Neural progenitor cell (in vitro differentiated cells): ENCODE measurements at regions not wholly inside any gene's neighbourhood (a gene's known extent, or its start where the extent isn't known, plus 50 kb on each side); places are given as distances from the start of the nearest gene placed in this dataset.
A peak's percentile ranks its signal among the peaks of the same experiment; 100 is the strongest.

Experiments
- DNase-seq: peaks from one replicate; pipeline ENCODE4 v3.0.0-alpha.2; 2016; ENCODE audit warnings: low spot score
- H2AFZ ChIP-seq: fragments of 200-600 bp; sonication (generic); replicated peaks from 2 replicates; pipeline ENCODE4 v1.6.1; 2016; ENCODE audit warnings: antibody characterized with exemption
- H3F3A ChIP-seq: fragments of 200-600 bp; sonication (generic); 2 replicates; pipeline ENCODE4 v1.6.1; 2016; ENCODE audit warnings: antibody characterized with exemption, low read depth
- H3K27ac ChIP-seq: fragments of 200-600 bp; sonication (generic); 2 replicates; pipeline ENCODE4 v1.5.1; 2016; ENCODE audit warnings: mild to moderate bottlenecking
- H3K27me3 ChIP-seq: fragments of 200-600 bp; sonication (generic); 2 replicates; pipeline ENCODE4 v1.6.1; 2016; ENCODE audit warnings: mild to moderate bottlenecking, moderate library complexity
- H3K36me3 ChIP-seq: fragments of 200-600 bp; sonication (generic); 2 replicates; pipeline ENCODE4 v1.5.1; 2016
- H3K4me1 ChIP-seq: fragments of 200-600 bp; sonication (generic); 2 replicates; pipeline ENCODE4 v1.6.1; 2016; ENCODE audit warnings: mixed run types
- H3K4me2 ChIP-seq: fragments of 200-600 bp; sonication (generic); 2 replicates; pipeline ENCODE4 v1.6.1; 2016
- H3K4me3 ChIP-seq: fragments of 200-600 bp; sonication (generic); 2 replicates; pipeline ENCODE4 v1.5.1; 2016
- H3K79me2 ChIP-seq: fragments of 200-600 bp; sonication (generic); 2 replicates; pipeline ENCODE4 v1.6.1; 2016; ENCODE audit warnings: low read depth
- H3K9ac ChIP-seq: fragments of 200-600 bp; sonication (generic); 2 replicates; pipeline ENCODE4 v1.6.1; 2016
- H3K9me3 ChIP-seq: fragments of 200-600 bp; sonication (generic); 2 replicates; pipeline ENCODE4 v1.5.1; 2016; ENCODE audit warnings: low read depth
- H4K20me1 ChIP-seq: fragments of 200-600 bp; sonication (generic); 2 replicates; pipeline ENCODE4 v1.6.1; 2016; ENCODE audit warnings: low read depth
- H3K27ac Mint-ChIP-seq: 3 replicates; pipeline ENCODE4 v1.8.0; 2021; ENCODE audit warnings: mixed read lengths
- H3K27me3 Mint-ChIP-seq: 2 replicates; pipeline ENCODE4 v1.8.0; 2022; ENCODE audit warnings: low read depth, mild to moderate bottlenecking, inconsistent platforms, moderate library complexity, mixed read lengths; ENCODE audit not compliant: insufficient read depth
- H3K36me3 Mint-ChIP-seq: 3 replicates; pipeline ENCODE4 v1.8.0; 2021; ENCODE audit warnings: mixed read lengths
- H3K4me1 Mint-ChIP-seq: 3 replicates; pipeline ENCODE4 v1.8.0; 2021; ENCODE audit warnings: mixed read lengths
- H3K4me3 Mint-ChIP-seq: 3 replicates; pipeline ENCODE4 v1.8.0; 2021; ENCODE audit warnings: mild to moderate bottlenecking, moderate library complexity, mixed read lengths
- H3K9me3 Mint-ChIP-seq: 3 replicates; pipeline ENCODE4 v1.8.0; 2020; ENCODE audit warnings: mixed read lengths
- EZH2 ChIP-seq: fragments of 200-600 bp; sonication (generic); IDR thresholded peaks from 2 replicates; pipeline ENCODE4 v1.6.1; 2017; ENCODE audit warnings: antibody characterized with exemption, mild to moderate bottlenecking, moderate library complexity
- EZH2phosphoT487 ChIP-seq: fragments of 200-600 bp; sonication (generic); IDR thresholded peaks from 2 replicates; pipeline ENCODE4 v1.6.1; 2017; ENCODE audit warnings: antibody characterized with exemption
- TF ChIP-seq, protein P1 (sequence below): fragments of 200-600 bp; sonication (generic); IDR thresholded peaks from 2 replicates; pipeline ENCODE4 v1.5.1; 2017; ENCODE audit warnings: antibody characterized with exemption, mild to moderate bottlenecking

DNA sequence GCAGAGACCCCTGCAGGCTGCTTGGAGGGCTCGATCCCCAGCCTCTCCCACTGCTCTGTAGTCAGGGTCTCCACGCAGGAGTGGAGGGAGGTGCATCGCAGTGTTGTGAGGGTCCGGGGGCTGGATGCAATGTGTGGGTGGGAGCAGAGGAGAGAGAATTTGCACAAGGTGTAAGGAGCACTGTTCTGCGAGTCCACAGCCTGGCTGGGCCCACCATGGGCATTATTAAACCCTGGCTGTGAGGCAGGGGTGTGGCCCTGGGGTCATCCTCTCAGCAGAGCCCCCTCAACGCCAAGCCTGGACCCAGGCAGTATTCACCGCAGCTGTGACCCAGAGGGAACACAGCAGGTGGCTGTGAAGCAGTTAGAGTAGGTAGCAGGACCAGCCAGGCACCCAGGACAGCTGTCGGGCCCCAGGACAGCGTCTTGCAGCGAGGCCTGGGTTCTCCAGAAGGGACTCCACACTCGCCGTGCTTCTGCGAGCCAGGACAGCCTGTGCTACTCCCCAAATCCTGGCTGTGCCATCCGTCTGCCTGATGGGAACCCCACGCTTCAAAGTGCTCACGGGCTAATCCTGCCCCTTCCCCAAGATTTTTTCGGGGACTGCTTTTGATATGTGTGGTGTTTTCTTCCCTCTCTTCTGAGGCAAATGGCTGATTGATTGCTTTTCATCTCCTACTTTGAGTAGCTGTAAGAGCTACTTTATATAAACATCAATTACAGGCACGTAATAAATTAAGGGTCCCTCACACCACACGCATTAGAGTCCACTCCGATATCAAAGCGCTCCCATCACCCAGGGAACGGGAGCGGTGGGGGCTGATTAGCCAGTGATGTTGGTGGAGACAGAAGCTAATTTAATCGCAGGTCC lies 100.9 kb upstream of the GSE1 start:
- Histone ChIP-seq H3K4me2 (no peak overlapping the region), H2AFZ (no peak overlapping the region), H3K27me3 (no peaks in the 10 kb centered on the region), H3K79me2 (no peaks in the 10 kb centered on the region), H4K20me1 (no peaks in the 10 kb centered on the region), H3K9ac (no peak overlapping the region), H3F3A (peaks cover 3% of the 10 kb centered on the region), H3K9me3 (no peaks in the 10 kb centered on the region), H3K4me3 (no peak overlapping the region), H3K36me3 (no peaks in the 10 kb centered on the region), H3K27ac (no peak overlapping the region), H3K4me1 (peaks cover 50% of the 10 kb centered on the region)
- Mint-ChIP-seq H3K36me3 (no peaks in the 10 kb centered on the region), H3K4me3 (peak overlapping the region; percentile 14), H3K27me3 (peaks cover 13% of the 10 kb centered on the region), H3K27ac (peak overlapping the region; percentile 63), H3K4me1 (peaks cover 71% of the 10 kb centered on the region), H3K9me3 (no peaks in the 10 kb centered on the region)
- TF ChIP-seq, protein P1, sequence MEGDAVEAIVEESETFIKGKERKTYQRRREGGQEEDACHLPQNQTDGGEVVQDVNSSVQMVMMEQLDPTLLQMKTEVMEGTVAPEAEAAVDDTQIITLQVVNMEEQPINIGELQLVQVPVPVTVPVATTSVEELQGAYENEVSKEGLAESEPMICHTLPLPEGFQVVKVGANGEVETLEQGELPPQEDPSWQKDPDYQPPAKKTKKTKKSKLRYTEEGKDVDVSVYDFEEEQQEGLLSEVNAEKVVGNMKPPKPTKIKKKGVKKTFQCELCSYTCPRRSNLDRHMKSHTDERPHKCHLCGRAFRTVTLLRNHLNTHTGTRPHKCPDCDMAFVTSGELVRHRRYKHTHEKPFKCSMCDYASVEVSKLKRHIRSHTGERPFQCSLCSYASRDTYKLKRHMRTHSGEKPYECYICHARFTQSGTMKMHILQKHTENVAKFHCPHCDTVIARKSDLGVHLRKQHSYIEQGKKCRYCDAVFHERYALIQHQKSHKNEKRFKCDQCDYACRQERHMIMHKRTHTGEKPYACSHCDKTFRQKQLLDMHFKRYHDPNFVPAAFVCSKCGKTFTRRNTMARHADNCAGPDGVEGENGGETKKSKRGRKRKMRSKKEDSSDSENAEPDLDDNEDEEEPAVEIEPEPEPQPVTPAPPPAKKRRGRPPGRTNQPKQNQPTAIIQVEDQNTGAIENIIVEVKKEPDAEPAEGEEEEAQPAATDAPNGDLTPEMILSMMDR, result no peak
- TF ChIP-seq EZH2phosphoT487, result no peak
- no peak for TF ChIP-seq EZH2
- no peak for DNase-seq

DNA sequence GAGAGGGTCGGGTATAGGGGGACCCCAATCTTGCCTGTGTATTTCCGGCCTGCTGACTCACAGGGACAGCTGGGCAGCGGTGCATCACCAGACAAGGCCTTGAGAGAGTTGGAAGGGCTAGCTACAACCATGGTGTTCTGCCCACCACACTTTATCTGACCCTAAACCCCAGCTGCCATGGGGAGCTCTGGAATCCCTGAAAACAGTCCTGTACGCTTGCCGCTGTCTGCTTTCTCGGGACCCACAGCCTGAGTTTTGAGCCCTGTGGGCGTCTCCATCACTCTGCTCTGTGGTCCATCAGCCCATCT lies 100.4 kb upstream of the GSE1 start:
- Mint-ChIP-seq H3K27me3 (peaks cover 15% of the 10 kb centered on the region), H3K4me3 (no peak overlapping the region), H3K36me3 (no peaks in the 10 kb centered on the region), H3K4me1 (peaks cover 70% of the 10 kb centered on the region), H3K27ac (peak overlapping the region; percentile 63), H3K9me3 (no peaks in the 10 kb centered on the region)
- Histone ChIP-seq H3K36me3 (no peaks in the 10 kb centered on the region), H3F3A (peaks cover 3% of the 10 kb centered on the region), H2AFZ (no peak overlapping the region), H3K4me1 (peaks cover 50% of the 10 kb centered on the region), H3K27me3 (no peaks in the 10 kb centered on the region), H3K79me2 (no peaks in the 10 kb centered on the region), H3K9ac (no peak overlapping the region), H4K20me1 (no peaks in the 10 kb centered on the region), H3K27ac (no peak overlapping the region), H3K4me2 (no peak overlapping the region), H3K9me3 (no peaks in the 10 kb centered on the region), H3K4me3 (no peak overlapping the region)
- DNase-seq, result no peak
- no peak for TF ChIP-seq EZH2
- no peak for TF ChIP-seq EZH2phosphoT487
- TF ChIP-seq, protein P1, result no peak

DNA sequence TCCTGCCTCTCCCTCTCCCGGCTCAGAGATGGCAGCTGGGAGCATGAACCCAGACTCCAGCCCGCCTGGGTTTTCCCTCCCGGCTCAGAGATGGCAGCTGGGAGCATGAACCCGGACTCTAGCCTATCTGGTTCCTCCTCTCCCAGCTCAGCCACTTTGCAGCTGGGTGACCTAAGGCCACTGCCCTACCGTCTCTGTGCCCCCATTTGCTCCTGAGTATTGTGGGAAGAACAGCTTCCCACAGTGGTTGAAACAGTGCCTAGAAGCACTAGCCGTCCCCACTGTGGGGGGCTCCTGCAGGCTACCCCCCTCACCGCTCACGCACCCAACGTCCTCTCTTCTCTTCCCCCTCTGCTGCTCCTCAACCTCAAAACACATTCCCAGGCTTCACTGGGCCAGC lies 99.9 kb upstream of the GSE1 start:
- no peak overlapping the region for H3K4me2 ChIP-seq
- H3K27me3 ChIP-seq, result no peaks in the 10 kb centered on the region
- no peak overlapping the region for H3K4me3 Mint-ChIP-seq
- H3K36me3 ChIP-seq, result no peaks in the 10 kb centered on the region
- peaks cover 15% of the 10 kb centered on the region for H3K27me3 Mint-ChIP-seq
- H3K79me2 ChIP-seq, result no peaks in the 10 kb centered on the region
- H3F3A ChIP-seq, result peaks cover 3% of the 10 kb centered on the region
- H3K27ac Mint-ChIP-seq, result peak overlapping the region; percentile 60
- H3K9me3 ChIP-seq, result no peaks in the 10 kb centered on the region
- no peak overlapping the region for H3K4me3 ChIP-seq
- no peak for TF ChIP-seq EZH2phosphoT487
- TF ChIP-seq, protein P1, result no peak
- TF ChIP-seq EZH2, result no peak
- peaks cover 51% of the 10 kb centered on the region for H3K4me1 ChIP-seq
- H2AFZ ChIP-seq, result no peak overlapping the region
- H3K9ac ChIP-seq, result no peak overlapping the region
- H3K9me3 Mint-ChIP-seq, result no peaks in the 10 kb centered on the region
- no peak for DNase-seq
- no peak overlapping the region for H3K27ac ChIP-seq
- H3K36me3 Mint-ChIP-seq, result no peaks in the 10 kb centered on the region
- H3K4me1 Mint-ChIP-seq, result peaks cover 68% of the 10 kb centered on the region
- H4K20me1 ChIP-seq, result no peaks in the 10 kb centered on the region
